ENCODE measurements at regions not wholly inside any gene's neighbourhood (a gene's known extent, or its start where the extent isn't known, plus 50 kb on each side); places are given as distances from the start of the nearest gene placed in this dataset.

DNA sequence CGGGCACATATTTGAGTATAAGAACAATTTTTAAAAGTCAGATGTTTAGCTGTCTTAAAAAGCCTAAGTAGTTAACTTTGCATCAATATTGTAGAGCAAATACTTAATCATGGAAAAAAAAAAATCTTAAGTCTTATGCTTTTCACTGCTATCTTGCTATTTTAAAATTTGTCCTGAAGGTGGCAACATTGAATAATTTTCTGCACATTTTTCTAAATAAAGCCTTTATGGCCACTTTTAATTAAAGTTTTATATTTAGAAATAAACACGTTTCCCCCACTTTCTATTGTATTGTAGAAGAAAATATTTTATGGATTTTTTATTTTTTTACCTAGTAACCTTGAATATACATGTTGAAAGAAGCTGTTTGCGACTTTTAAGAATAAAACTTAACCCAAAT, 198.8 kb downstream of the AMY1C start:
- TF ChIP-seq, protein P1, sequence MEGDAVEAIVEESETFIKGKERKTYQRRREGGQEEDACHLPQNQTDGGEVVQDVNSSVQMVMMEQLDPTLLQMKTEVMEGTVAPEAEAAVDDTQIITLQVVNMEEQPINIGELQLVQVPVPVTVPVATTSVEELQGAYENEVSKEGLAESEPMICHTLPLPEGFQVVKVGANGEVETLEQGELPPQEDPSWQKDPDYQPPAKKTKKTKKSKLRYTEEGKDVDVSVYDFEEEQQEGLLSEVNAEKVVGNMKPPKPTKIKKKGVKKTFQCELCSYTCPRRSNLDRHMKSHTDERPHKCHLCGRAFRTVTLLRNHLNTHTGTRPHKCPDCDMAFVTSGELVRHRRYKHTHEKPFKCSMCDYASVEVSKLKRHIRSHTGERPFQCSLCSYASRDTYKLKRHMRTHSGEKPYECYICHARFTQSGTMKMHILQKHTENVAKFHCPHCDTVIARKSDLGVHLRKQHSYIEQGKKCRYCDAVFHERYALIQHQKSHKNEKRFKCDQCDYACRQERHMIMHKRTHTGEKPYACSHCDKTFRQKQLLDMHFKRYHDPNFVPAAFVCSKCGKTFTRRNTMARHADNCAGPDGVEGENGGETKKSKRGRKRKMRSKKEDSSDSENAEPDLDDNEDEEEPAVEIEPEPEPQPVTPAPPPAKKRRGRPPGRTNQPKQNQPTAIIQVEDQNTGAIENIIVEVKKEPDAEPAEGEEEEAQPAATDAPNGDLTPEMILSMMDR (IDR thresholded peaks at IDR 0.05): no peak
- TF ChIP-seq POLR2A (IDR thresholded peaks at IDR 0.05): no peak
- no peak for TF ChIP-seq POLR2AphosphoS5 (IDR thresholded peaks at IDR 0.05)
